SK-N-SH treated with all-trans-retinoic acid at 6 μM for 48 hours (cell line): ENCODE measurements at regions not wholly inside any gene's neighbourhood (a gene's known extent, or its start where the extent isn't known, plus 50 kb on each side); places are given as distances from the start of the nearest gene placed in this dataset.

ENCODE experiments used
- ATAC-seq: fragments of 200-7000 bp; cut with Tn5 transposase; 3 replicates; pipeline ENCODE4 v1.9.1; 2020; ENCODE audit warnings: mild to moderate bottlenecking, moderate library complexity
- ARNTL ChIP-seq: fragments of 450-650 bp; formaldehyde crosslinking; IDR thresholded peaks from 2 replicates; pipeline ENCODE4 v1.5.0; 2020; ENCODE audit warnings: low read depth, mild to moderate bottlenecking, moderate library complexity, borderline replicate concordance
- BACH2 ChIP-seq: fragments of 250-450 bp; sonication (Bioruptor Pico); IDR thresholded peaks from 2 replicates; pipeline ENCODE4 v1.9.0; 2021; ENCODE audit warnings: mild to moderate bottlenecking, borderline replicate concordance
- CSDC2 ChIP-seq: fragments of 250-450 bp; sonication (Bioruptor Pico); IDR thresholded peaks from 2 replicates; pipeline ENCODE4 v1.5.0; 2020; ENCODE audit warnings: mild to moderate bottlenecking, moderate library complexity
- CSRNP3 ChIP-seq: fragments of 250-450 bp; sonication (Bioruptor Pico); IDR thresholded peaks from 2 replicates; pipeline ENCODE4 v1.5.1; 2021; ENCODE audit warnings: mild to moderate bottlenecking, moderate library complexity
- ESRRG ChIP-seq: fragments of 250-450 bp; sonication (Bioruptor Pico); IDR thresholded peaks from 2 replicates; pipeline ENCODE4 v1.6.1; 2021; ENCODE audit warnings: mild to moderate bottlenecking
- ISL1 ChIP-seq: fragments of 250-450 bp; sonication (Bioruptor Pico); IDR thresholded peaks from 2 replicates; pipeline ENCODE4 v2.1.2; 2022; ENCODE audit warnings: mild to moderate bottlenecking, moderate library complexity
- PATZ1 ChIP-seq: fragments of 250-450 bp; sonication (Bioruptor Pico); IDR thresholded peaks from 2 replicates; pipeline ENCODE4 v1.8.0; 2020; ENCODE audit warnings: mild to moderate bottlenecking, moderate library complexity, borderline replicate concordance
- POU6F1 ChIP-seq: fragments of 250-450 bp; sonication (Bioruptor Pico); IDR thresholded peaks from 2 replicates; pipeline ENCODE4 v1.8.0; 2021; ENCODE audit warnings: low read depth, mild to moderate bottlenecking, moderate library complexity, borderline replicate concordance
- PPARA ChIP-seq: fragments of 250-450 bp; sonication (Bioruptor Pico); IDR thresholded peaks from 2 replicates; pipeline ENCODE4 v1.5.0; 2020; ENCODE audit warnings: mild to moderate bottlenecking, borderline replicate concordance
- RARB ChIP-seq: fragments of 250-450 bp; sonication (Bioruptor Pico); IDR thresholded peaks from 2 replicates; pipeline ENCODE4 v1.8.0; 2021; ENCODE audit warnings: mild to moderate bottlenecking, moderate library complexity
- SNAI2 ChIP-seq: fragments of 250-450 bp; sonication (Bioruptor Pico); IDR thresholded peaks from 2 replicates; pipeline ENCODE4 v1.5.0; 2020; ENCODE audit warnings: mild to moderate bottlenecking, moderate library complexity
- TCF4 ChIP-seq: fragments of 250-450 bp; sonication (Bioruptor Pico); IDR thresholded peaks from 2 replicates; pipeline ENCODE4 v1.8.0; 2021; ENCODE audit warnings: mild to moderate bottlenecking, moderate library complexity, borderline replicate concordance
- TOX ChIP-seq: fragments of 250-450 bp; sonication (Bioruptor Pico); IDR thresholded peaks from 2 replicates; pipeline ENCODE4 v1.8.0; 2021; ENCODE audit warnings: mild to moderate bottlenecking, moderate library complexity, borderline replicate concordance
- TSHZ2 ChIP-seq: fragments of 250-450 bp; sonication (Bioruptor Pico); IDR thresholded peaks from 2 replicates; pipeline ENCODE4 v1.5.0; 2020; ENCODE audit warnings: mild to moderate bottlenecking, moderate library complexity
- ZC3H10 ChIP-seq: fragments of 250-450 bp; sonication (Bioruptor Pico); IDR thresholded peaks from 2 replicates; pipeline ENCODE4 v1.5.1; 2021; ENCODE audit warnings: mild to moderate bottlenecking, moderate library complexity
- ZFP3 ChIP-seq: fragments of 250-450 bp; sonication (Bioruptor Pico); IDR thresholded peaks from 2 replicates; pipeline ENCODE4 v1.5.0; 2020; ENCODE audit warnings: mild to moderate bottlenecking, moderate library complexity
- ZFP30 ChIP-seq: fragments of 450-650 bp; formaldehyde crosslinking; IDR thresholded peaks from 2 replicates; pipeline ENCODE4 v1.5.0; 2022; ENCODE audit warnings: mild to moderate bottlenecking, moderate library complexity
- ZNF565 ChIP-seq: fragments of 450-650 bp; formaldehyde crosslinking; conservative IDR thresholded peaks from 2 replicates; pipeline ENCODE4 v1.5.0; 2020; ENCODE audit warnings: low read depth, mild to moderate bottlenecking, moderate library complexity
- ZNF70 ChIP-seq: fragments of 450-650 bp; formaldehyde crosslinking; IDR thresholded peaks from 2 replicates; pipeline ENCODE4 v1.5.0; 2020; ENCODE audit warnings: mild to moderate bottlenecking, moderate library complexity
- ZNF8 ChIP-seq: fragments of 450-650 bp; formaldehyde crosslinking; IDR thresholded peaks from 2 replicates; pipeline ENCODE4 v1.5.0; 2020; ENCODE audit warnings: mild to moderate bottlenecking, moderate library complexity

GRCh38 chr4:166222271-166222670, 349.2 kb downstream of the TLL1 start:
- ATAC-seq = no peak
- TF ChIP-seq BACH2 (CRISPR knock-in tag) = no peak
- no peak for TF ChIP-seq ESRRG (CRISPR knock-in tag)
- no peak for TF ChIP-seq POU6F1 (CRISPR knock-in tag)
- no peak for TF ChIP-seq ZFP3 (CRISPR knock-in tag)
- no peak for TF ChIP-seq TSHZ2 (CRISPR knock-in tag)
- no peak for TF ChIP-seq ZC3H10 (CRISPR knock-in tag)

GRCh38 chr4:166228112-166228511, 355.1 kb downstream of the TLL1 start:
- no peak for TF ChIP-seq TCF4
- TF ChIP-seq ZC3H10 (CRISPR knock-in tag) = no peak
- TF ChIP-seq, all 23 proteins: peak for 0
- ATAC-seq = no peak

- ATAC-seq = no peak
- TF ChIP-seq CSRNP3 (CRISPR knock-in tag) (no peak), RARB (CRISPR knock-in tag) (no peak), TOX (CRISPR knock-in tag) (no peak)
These were observed 356.8 kb downstream of the TLL1 start for GRCh38 chr4:166229799-166230198.

GRCh38 chr4:166230841-166231240, 357.8 kb downstream of the TLL1 start:
- ATAC-seq = no peak

More at GRCh38 chr4:166230841-166231240, 357.8 kb downstream of the TLL1 start:
- TF ChIP-seq PATZ1 (CRISPR knock-in tag) = no peak
- no peak for TF ChIP-seq ARNTL
- no peak for TF ChIP-seq PPARA (CRISPR knock-in tag)
- no peak for TF ChIP-seq ZNF70
- no peak for TF ChIP-seq TSHZ2 (CRISPR knock-in tag)
- no peak for TF ChIP-seq ZNF8 (CRISPR knock-in tag)
- TF ChIP-seq BACH2 (CRISPR knock-in tag) = no peak
- TF ChIP-seq CSRNP3 (CRISPR knock-in tag) = no peak
- TF ChIP-seq ISL1 (CRISPR knock-in tag) = no peak
- no peak for TF ChIP-seq TOX (CRISPR knock-in tag)
- TF ChIP-seq CSDC2 (CRISPR knock-in tag) = no peak
- no peak for TF ChIP-seq ZNF565 (CRISPR knock-in tag)
- no peak for TF ChIP-seq ZFP30
- no peak for TF ChIP-seq SNAI2 (CRISPR knock-in tag)
- no peak for TF ChIP-seq RARB (CRISPR knock-in tag)
